ENCODE measurements at regions not wholly inside any gene's neighbourhood (a gene's known extent, or its start where the extent isn't known, plus 50 kb on each side); places are given as distances from the start of the nearest gene placed in this dataset.

DNA sequence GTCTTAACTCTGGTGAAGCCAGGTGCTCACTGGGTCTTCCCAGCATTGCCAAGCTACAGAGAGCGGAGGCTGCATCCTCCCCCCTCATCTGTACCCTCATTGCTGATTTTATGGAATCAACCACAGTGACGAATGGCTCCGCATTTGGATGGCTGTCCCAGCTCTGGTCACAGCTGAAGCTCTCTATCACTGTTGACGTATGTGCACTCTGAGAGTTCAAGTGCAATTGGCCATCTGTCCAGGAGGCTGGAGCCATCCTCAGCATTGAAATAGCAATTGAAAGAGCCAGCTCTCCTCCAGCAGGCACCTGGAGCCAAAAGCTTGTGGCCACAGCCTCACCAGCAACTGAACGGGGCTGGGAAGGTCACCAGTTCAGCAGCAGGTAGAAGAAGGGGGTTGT is 494.1 kb downstream of the TMEM114 start:
- TF ChIP-seq CTCF (IDR thresholded peaks at IDR 0.05; ENCODE audit: low read length) (no peak), EZH2phosphoT487 (IDR thresholded peaks at IDR 0.05; ENCODE audit: low read length) (no peak)

All from MM.1S (cell line).